HG03442 (cell line): ENCODE measurements at regions not wholly inside any gene's neighbourhood (a gene's known extent, or its start where the extent isn't known, plus 50 kb on each side); places are given as distances from the start of the nearest gene placed in this dataset.
"Not testable (repeated sequence)": the region's sequence is repeated elsewhere in the genome, so short reads cannot be mapped to it uniquely, and the experiment has no call there.

Source experiments
- ATAC-seq: cut with Tn5 transposase; IDR thresholded peaks from one replicate; pipeline ENCODE4 v1.9.1; 2021; ENCODE audit warnings: mild to moderate bottlenecking, moderate library complexity; ENCODE audit not compliant: unreplicated experiment

GRCh38 chr5:142542078-142542477, 143.8 kb downstream of the FGF1 start:
- ATAC-seq, result no peak

- ATAC-seq, result no peak
Measured at GRCh38 chr5:142540922-142541422, 144.9 kb downstream of the FGF1 start.

- ATAC-seq, result no peak
Measured at GRCh38 chr5:142539154-142539740, 146.6 kb downstream of the FGF1 start.

- no peak for ATAC-seq
Measured at GRCh38 chr5:142537938-142538337, 148.0 kb downstream of the FGF1 start.

GRCh38 chr5:142532781-142533176, 153.1 kb downstream of the FGF1 start:
- ATAC-seq, result no peak

GRCh38 chr5:142531977-142532780, 153.7 kb downstream of the FGF1 start:
- ATAC-seq, result no peak

GRCh38 chr5:142530904-142531303, 155.0 kb downstream of the FGF1 start:
- ATAC-seq, result no peak

- ATAC-seq, result no peak
Measured at GRCh38 chr5:142529626-142530278, 156.1 kb downstream of the FGF1 start.

GRCh38 chr5:142527664-142528295, 158.1 kb downstream of the FGF1 start:
- no peak for ATAC-seq

- no peak for ATAC-seq
Measured at GRCh38 chr5:142527234-142527633, 158.7 kb downstream of the FGF1 start.

- no peak for ATAC-seq
Measured at GRCh38 chr5:142522983-142523382, 162.9 kb downstream of the FGF1 start.

GRCh38 chr5:142521706-142522105, 164.2 kb downstream of the FGF1 start:
- ATAC-seq, result no peak

GRCh38 chr5:142520885-142521284, 165.0 kb downstream of the FGF1 start:
- no peak for ATAC-seq

GRCh38 chr5:142519913-142520312, 166.0 kb downstream of the FGF1 start:
- ATAC-seq, result not testable (repeated sequence)

GRCh38 chr5:142517840-142518239, 168.1 kb downstream of the FGF1 start:
- ATAC-seq, result no peak

GRCh38 chr5:142516732-142517131, 169.2 kb downstream of the FGF1 start:
- ATAC-seq, result no peak

GRCh38 chr5:142515036-142515435, 170.9 kb downstream of the FGF1 start:
- ATAC-seq, result no peak

GRCh38 chr5:142514196-142514595, 171.7 kb downstream of the FGF1 start:
- no peak for ATAC-seq

GRCh38 chr5:142512043-142513042, 173.5 kb downstream of the FGF1 start:
- ATAC-seq, result no peak

- no peak for ATAC-seq
Measured at GRCh38 chr5:142511358-142511757, 174.5 kb downstream of the FGF1 start.
